GM12878 (cell line): ENCODE measurements at regions not wholly inside any gene's neighbourhood (a gene's known extent, or its start where the extent isn't known, plus 50 kb on each side); places are given as distances from the start of the nearest gene placed in this dataset.

Experiments used
- ATAC-seq: fragments of 200-7000 bp; cut with Tn5 transposase; 3 replicates; pipeline ENCODE4 v1.9.1; 2020; ENCODE audit warnings: mild to moderate bottlenecking, moderate library complexity
- BruUV-seq: library from RNA; stranded (reverse); fragments of 400-500 nt; replicated peaks from 2 replicates; lab custom pipeline; 2021; lab: Mats Ljungman, UMichigan
- CTCF ChIA-PET: fragments of 300-600 bp; sonication (Branson Sonifier 250); formaldehyde crosslinking; extraction: SDS; loops from one replicate; lab custom pipeline; 2021; ENCODE audit warnings: inconsistent platforms; lab: Yijun Ruan, JAX
- POLR2A ChIA-PET: fragments of 350-600 bp; formaldehyde crosslinking; extraction: SDS; loops from one replicate; lab custom pipeline; 2021; ENCODE audit warnings: inconsistent platforms; lab: Charles Lee
- RAD21 ChIA-PET: fragments of 300-600 bp; sonication (Branson Sonifier 250); formaldehyde crosslinking; loops from one replicate; lab custom pipeline; 2023; ENCODE audit warnings: antibody characterized with exemption; ENCODE audit not compliant: unreplicated experiment; lab: Charles Lee
- SMC1A ChIA-PET: fragments of 300-600 bp; sonication (Branson Sonifier 250); formaldehyde crosslinking; loops from one replicate; lab custom pipeline; 2023; ENCODE audit not compliant: unreplicated experiment, uncharacterized antibody; lab: Charles Lee
- DNase-seq: peaks from one replicate; pipeline ENCODE4 v3.0.0-alpha.2; 2011; ENCODE audit warnings: low read depth, low spot score
- FAIRE-seq: peaks from 3 replicates; lab custom pipeline; 2011; peaks lifted over from hg19 to GRCh38; lab: Jason Lieb, UNC
- H2AFZ ChIP-seq: 2 replicates; pipeline ENCODE4 v1.6.0; 2011; ENCODE audit warnings: low read depth, low read length, control low read depth; ENCODE audit not compliant: control insufficient read depth
- H3K27ac ChIP-seq: 2 replicates; pipeline ENCODE4 v1.5.1; 2011; ENCODE audit warnings: control low read depth; ENCODE audit not compliant: control insufficient read depth, insufficient read depth
- H3K27me3 ChIP-seq, 2 experiments: replicated peaks in 1 of 2; 2 replicates each; pipeline versions ENCODE4 v1.6.0 to v1.6.1; 2011; ENCODE audit warnings: low read length in 1 of 2; ENCODE audit not compliant: control insufficient read depth in 2 of 2, insufficient read depth in 2 of 2
- H3K36me3 ChIP-seq, 2 experiments: 2 replicates each; pipeline ENCODE4 v1.5.1; 2011; ENCODE audit warnings: low read length in 1 of 2; ENCODE audit not compliant: control insufficient read depth in 2 of 2, insufficient read depth in 2 of 2
- H3K4me1 ChIP-seq: 2 replicates; pipeline ENCODE4 v1.6.1; 2011; ENCODE audit warnings: mild to moderate bottlenecking, low read length, moderate library complexity, mixed read lengths; ENCODE audit not compliant: control insufficient read depth, insufficient read depth
- H3K4me2 ChIP-seq: 2 replicates; pipeline ENCODE4 v1.6.0; 2011; ENCODE audit warnings: control low read depth; ENCODE audit not compliant: control insufficient read depth, insufficient read depth
- H3K4me3 ChIP-seq: fragments of 200-600 bp; sonication (generic); 2 replicates; pipeline ENCODE4 v1.5.1; 2016
- H3K79me2 ChIP-seq: 2 replicates; pipeline ENCODE4 v1.6.0; 2011; ENCODE audit warnings: low read length; ENCODE audit not compliant: control insufficient read depth, insufficient read depth
- H3K9ac ChIP-seq: 2 replicates; pipeline ENCODE4 v1.8.0; 2011; ENCODE audit warnings: low read length, control low read depth, mixed read lengths; ENCODE audit not compliant: control insufficient read depth, insufficient read depth
- H3K9me3 ChIP-seq: replicated peaks from 3 replicates; pipeline ENCODE4 v1.5.1; 2011; ENCODE audit warnings: mild to moderate bottlenecking, low read length; ENCODE audit not compliant: control insufficient read depth, insufficient read depth
- H4K20me1 ChIP-seq: 2 replicates; pipeline ENCODE4 v1.6.0; 2011; ENCODE audit not compliant: control insufficient read depth, insufficient read depth
- BCL11A ChIP-seq: IDR thresholded peaks from 2 replicates; pipeline ENCODE4 v1.6.1; 2011; ENCODE audit warnings: low read depth, low read length
- CBX3 ChIP-seq: fragments of 200-600 bp; sonication (generic); IDR thresholded peaks from 2 replicates; pipeline ENCODE4 v1.6.1; 2016; ENCODE audit warnings: low read depth, borderline replicate concordance
- FOXM1 ChIP-seq: IDR thresholded peaks from 2 replicates; pipeline ENCODE4 v1.6.1; 2012; ENCODE audit warnings: low read depth, mild to moderate bottlenecking, inconsistent platforms, low read length, moderate library complexity
- JUND ChIP-seq: IDR thresholded peaks from 2 replicates; pipeline ENCODE4 v1.6.1; 2012; ENCODE audit warnings: low read depth, mild to moderate bottlenecking, low read length, improper control_type of control experiment, moderate library complexity
- MYC ChIP-seq: IDR thresholded peaks from 2 replicates; pipeline ENCODE4 v1.6.1; 2011; ENCODE audit warnings: mild to moderate bottlenecking, low read length, moderate library complexity, inconsistent platforms; ENCODE audit not compliant: insufficient read depth, insufficient replicate concordance, insufficient read length, severe bottlenecking
- NBN ChIP-seq: fragments of 450-650 bp; IDR thresholded peaks from 2 replicates; pipeline ENCODE4 v1.6.1; 2016
- TARDBP ChIP-seq: IDR thresholded peaks from 2 replicates; pipeline ENCODE4 v1.6.1; 2016; ENCODE audit warnings: borderline replicate concordance
- WGBS: methylation state at CpG from one replicate; pipeline ENCODE4 v1.1.6; 2016; ENCODE audit warnings: low lambda C conversion rate; ENCODE audit not compliant: insufficient replicate concordance, insufficient coverage; ENCODE audit errors: missing lambda C conversion rate; 5-methylcytosine and 5-hydroxymethylcytosine counted together
- in situ Hi-C: fragments of 300-500 bp; cut with MboI; formaldehyde crosslinking; loops from 9 replicates; pipeline ENCODE4 v1.14.3; 2018; ENCODE audit warnings: mixed read lengths
- intact Hi-C: fragments of 100-400 bp; cut with micrococcal nuclease; formaldehyde crosslinking; loops from one replicate; pipeline ENCODE4 v1.14.2; 2022; ENCODE audit not compliant: unreplicated experiment
- TF ChIP-seq, protein P1 (sequence below): IDR thresholded peaks from 2 replicates; pipeline ENCODE4 v1.6.1; 2012; ENCODE audit warnings: improper control_type of control experiment, low read depth, low read length; ENCODE audit not compliant: insufficient replicate concordance

DNA sequence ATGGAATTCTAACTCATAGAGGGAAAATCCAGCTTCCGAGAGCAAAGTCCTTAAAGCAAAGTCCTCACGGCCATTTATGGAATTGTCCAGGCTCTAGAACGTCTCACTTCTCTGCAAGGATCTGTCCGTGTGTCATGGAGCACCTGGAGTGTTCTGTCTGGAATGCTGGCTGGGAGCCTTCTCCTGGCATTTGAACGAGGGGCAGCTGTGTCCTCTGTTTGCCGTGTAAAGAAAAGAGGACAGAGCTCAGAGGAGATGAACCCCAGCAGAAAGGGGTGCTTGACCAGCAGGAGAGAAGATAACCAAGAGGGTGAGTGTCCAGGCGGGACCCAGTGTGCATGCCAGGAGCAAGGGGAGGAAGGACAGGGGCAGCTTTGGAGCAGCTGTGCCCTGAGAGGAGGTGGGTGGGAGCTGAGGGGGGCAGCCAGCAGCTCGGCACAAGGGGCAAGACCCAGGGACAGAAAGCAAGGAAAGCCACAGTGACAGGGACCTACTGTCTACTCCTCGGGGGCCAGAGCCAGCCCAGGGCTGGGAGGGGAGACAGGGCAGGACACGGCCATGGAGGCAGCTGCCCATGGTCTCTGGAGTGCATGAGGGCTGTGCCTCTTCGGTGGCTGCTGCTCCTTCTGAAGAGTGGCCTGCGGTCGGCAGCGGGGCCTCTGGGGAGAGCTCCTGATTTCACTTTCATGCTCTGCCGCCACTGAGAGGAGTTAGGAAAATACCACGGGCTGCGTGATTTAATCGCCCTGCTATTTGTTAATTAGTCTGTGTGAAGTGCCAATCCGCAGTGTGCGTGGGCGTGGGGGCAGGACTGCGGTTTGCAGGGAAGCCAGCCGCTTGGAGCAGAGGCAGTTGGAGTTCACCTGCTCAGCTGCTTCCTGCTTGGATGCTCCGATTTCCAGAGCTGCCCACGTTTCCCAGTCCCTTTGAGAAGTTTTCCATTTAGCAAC, 149.3 kb upstream of the SHH start:
- H3K4me3 ChIP-seq, result no peak overlapping the region
- no peaks in the 10 kb centered on the region for H3K9me3 ChIP-seq
- H3K27ac ChIP-seq, result no peak overlapping the region
- no peaks in the 10 kb centered on the region for H3K79me2 ChIP-seq
- ChIA-PET CTCF (no interaction called here), POLR2A (no interaction called here), SMC1A (no interaction called here), RAD21 (no interaction called here)
- WGBS, result 34% methylated on average over 25 of the region's 25 CpGs
- H4K20me1 ChIP-seq, result no peaks in the 10 kb centered on the region
- H2AFZ ChIP-seq, result no peak overlapping the region
- intact Hi-C loops (no loop called here), in situ Hi-C loops (no loop called here)
- no peak overlapping the region for H3K4me2 ChIP-seq
- ATAC-seq (no peak), FAIRE-seq (no peak), DNase-seq (no peak)
- no TSS peak for BruUV-seq
- TF ChIP-seq, protein P1, sequence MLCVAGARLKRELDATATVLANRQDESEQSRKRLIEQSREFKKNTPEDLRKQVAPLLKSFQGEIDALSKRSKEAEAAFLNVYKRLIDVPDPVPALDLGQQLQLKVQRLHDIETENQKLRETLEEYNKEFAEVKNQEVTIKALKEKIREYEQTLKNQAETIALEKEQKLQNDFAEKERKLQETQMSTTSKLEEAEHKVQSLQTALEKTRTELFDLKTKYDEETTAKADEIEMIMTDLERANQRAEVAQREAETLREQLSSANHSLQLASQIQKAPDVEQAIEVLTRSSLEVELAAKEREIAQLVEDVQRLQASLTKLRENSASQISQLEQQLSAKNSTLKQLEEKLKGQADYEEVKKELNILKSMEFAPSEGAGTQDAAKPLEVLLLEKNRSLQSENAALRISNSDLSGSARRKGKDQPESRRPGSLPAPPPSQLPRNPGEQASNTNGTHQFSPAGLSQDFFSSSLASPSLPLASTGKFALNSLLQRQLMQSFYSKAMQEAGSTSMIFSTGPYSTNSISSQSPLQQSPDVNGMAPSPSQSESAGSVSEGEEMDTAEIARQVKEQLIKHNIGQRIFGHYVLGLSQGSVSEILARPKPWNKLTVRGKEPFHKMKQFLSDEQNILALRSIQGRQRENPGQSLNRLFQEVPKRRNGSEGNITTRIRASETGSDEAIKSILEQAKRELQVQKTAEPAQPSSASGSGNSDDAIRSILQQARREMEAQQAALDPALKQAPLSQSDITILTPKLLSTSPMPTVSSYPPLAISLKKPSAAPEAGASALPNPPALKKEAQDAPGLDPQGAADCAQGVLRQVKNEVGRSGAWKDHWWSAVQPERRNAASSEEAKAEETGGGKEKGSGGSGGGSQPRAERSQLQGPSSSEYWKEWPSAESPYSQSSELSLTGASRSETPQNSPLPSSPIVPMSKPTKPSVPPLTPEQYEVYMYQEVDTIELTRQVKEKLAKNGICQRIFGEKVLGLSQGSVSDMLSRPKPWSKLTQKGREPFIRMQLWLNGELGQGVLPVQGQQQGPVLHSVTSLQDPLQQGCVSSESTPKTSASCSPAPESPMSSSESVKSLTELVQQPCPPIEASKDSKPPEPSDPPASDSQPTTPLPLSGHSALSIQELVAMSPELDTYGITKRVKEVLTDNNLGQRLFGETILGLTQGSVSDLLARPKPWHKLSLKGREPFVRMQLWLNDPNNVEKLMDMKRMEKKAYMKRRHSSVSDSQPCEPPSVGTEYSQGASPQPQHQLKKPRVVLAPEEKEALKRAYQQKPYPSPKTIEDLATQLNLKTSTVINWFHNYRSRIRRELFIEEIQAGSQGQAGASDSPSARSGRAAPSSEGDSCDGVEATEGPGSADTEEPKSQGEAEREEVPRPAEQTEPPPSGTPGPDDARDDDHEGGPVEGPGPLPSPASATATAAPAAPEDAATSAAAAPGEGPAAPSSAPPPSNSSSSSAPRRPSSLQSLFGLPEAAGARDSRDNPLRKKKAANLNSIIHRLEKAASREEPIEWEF, result no peak
- TF ChIP-seq BCL11A (no peak), MYC (no peak), JUND (no peak), CBX3 (no peak), FOXM1 (no peak), NBN (no peak), TARDBP (no peak)
- H3K27me3 ChIP-seq, result no peaks in the 10 kb centered on the region; a peak in 1 of 4 replicates
- no peak overlapping the region for H3K9ac ChIP-seq
- no peaks in the 10 kb centered on the region for H3K36me3 ChIP-seq
- no peaks in the 10 kb centered on the region for H3K4me1 ChIP-seq
